Endothelial cell of umbilical vein (primary cell): ENCODE measurements at regions not wholly inside any gene's neighbourhood (a gene's known extent, or its start where the extent isn't known, plus 50 kb on each side); places are given as distances from the start of the nearest gene placed in this dataset.

Source experiments
- BruUV-seq: library from RNA; stranded (reverse); fragments of 400-500 nt; replicated peaks from 2 replicates; lab custom pipeline; 2021; lab: Mats Ljungman, UMichigan
- CTCF ChIA-PET: fragments of 300-600, 350-600 bp; sonication (Branson Sonifier 250); formaldehyde crosslinking; loops from one replicate; lab custom pipeline; 2021; ENCODE audit warnings: antibody characterized with exemption, inconsistent platforms; lab: Charles Lee
- POLR2A ChIA-PET: fragments of 300-600, 350-600 bp; sonication (Branson Sonifier 250); formaldehyde crosslinking; loops from one replicate; lab custom pipeline; 2021; ENCODE audit warnings: antibody characterized with exemption, inconsistent platforms; lab: Charles Lee
- DNase-seq: peaks from one replicate; pipeline ENCODE4 v3.0.0-alpha.2; 2011; ENCODE audit warnings: low read depth, low spot score
- FAIRE-seq: peaks from 2 replicates; lab custom pipeline; 2011; peaks lifted over from hg19 to GRCh38; lab: Jason Lieb, UNC
- H2AFZ ChIP-seq: 2 replicates; pipeline ENCODE4 v1.6.0; 2012; ENCODE audit warnings: low read depth, low read length, control low read depth, inconsistent platforms
- H3K27ac ChIP-seq: 2 replicates; pipeline ENCODE4 v1.5.1; 2011; ENCODE audit warnings: low read depth, mild to moderate bottlenecking, control low read depth, low read length, moderate library complexity; ENCODE audit not compliant: insufficient read depth
- H3K27me3 ChIP-seq, 2 experiments: 2 replicates each; pipeline versions ENCODE4 v1.6.0 to v1.6.1; 2011; ENCODE audit warnings: low read length in 2 of 2, mixed read lengths in 1 of 2; ENCODE audit not compliant: control insufficient read depth in 2 of 2, insufficient read depth in 2 of 2
- H3K36me3 ChIP-seq, 2 experiments: 2 replicates in 1 of 2; 3 replicates in 1 of 2; pipeline ENCODE4 v1.5.1; 2011; ENCODE audit warnings: low read length in 2 of 2, mild to moderate bottlenecking in 1 of 2, moderate library complexity in 1 of 2; ENCODE audit not compliant: control insufficient read depth in 2 of 2, insufficient read depth in 2 of 2; ENCODE audit errors: extremely low read depth in 1 of 2
- H3K4me1 ChIP-seq: 3 replicates; pipeline ENCODE4 v1.5.1; 2011; ENCODE audit warnings: mild to moderate bottlenecking, low read length; ENCODE audit not compliant: control insufficient read depth, insufficient read depth; ENCODE audit errors: extremely low read depth
- H3K4me2 ChIP-seq: 2 replicates; pipeline ENCODE4 v1.6.1; 2011; ENCODE audit warnings: low read length, control low read depth, mixed read lengths; ENCODE audit not compliant: insufficient read depth
- H3K4me3 ChIP-seq, 3 experiments: fragments of 200-600 bp in 1 of 3; sonication (generic), shearing (Covaris generic) in 1 of 3; replicated peaks in 1 of 3; 2 replicates each; pipeline ENCODE4 v1.5.1; 2011 to 2016; ENCODE audit warnings: control low read depth in 3 of 3, low read length in 3 of 3, mild to moderate bottlenecking in 2 of 3, inconsistent platforms in 1 of 3, low read depth in 1 of 3, moderate library complexity in 1 of 3; ENCODE audit not compliant: insufficient read depth in 1 of 3
- H3K79me2 ChIP-seq: 2 replicates; pipeline ENCODE4 v1.6.0; 2012; ENCODE audit warnings: low read length, inconsistent platforms; ENCODE audit not compliant: control insufficient read depth, insufficient read depth
- H3K9ac ChIP-seq: replicated peaks from 2 replicates; pipeline ENCODE3; 2011; ENCODE audit warnings: low read length, control low read depth; ENCODE audit not compliant: insufficient read depth; ENCODE audit errors: extremely low read depth
- H3K9me1 ChIP-seq: replicated peaks from 3 replicates; pipeline ENCODE4 v1.6.0; 2011; ENCODE audit warnings: mild to moderate bottlenecking, low read length; ENCODE audit not compliant: control insufficient read depth, insufficient read depth; ENCODE audit errors: extremely low read depth
- H3K9me3 ChIP-seq: replicated peaks from 2 replicates; pipeline ENCODE4 v1.5.1; 2012; ENCODE audit warnings: low read length, inconsistent platforms; ENCODE audit not compliant: control insufficient read depth, insufficient read depth
- H4K20me1 ChIP-seq: replicated peaks from 2 replicates; pipeline ENCODE3; 2011; ENCODE audit warnings: mild to moderate bottlenecking, low read length; ENCODE audit not compliant: control insufficient read depth, insufficient read depth; ENCODE audit errors: extremely low read depth
- CTCF ChIP-seq, 2 donors: IDR thresholded peaks; 1 replicate in 1 of 2; 2 replicates in 1 of 2; pipeline ENCODE4 v1.5.1; 2011; ENCODE audit warnings: low read length in 2 of 2, mild to moderate bottlenecking in 2 of 2, moderate library complexity in 2 of 2, control low read depth in 1 of 2, inconsistent platforms in 1 of 2, low read depth in 1 of 2; ENCODE audit not compliant: insufficient read depth in 1 of 2; ENCODE audit errors: extremely low read depth in 1 of 2
- EZH2 ChIP-seq: IDR thresholded peaks from 2 replicates; pipeline ENCODE4 v1.6.1; 2012; ENCODE audit warnings: borderline replicate concordance, low read depth, mild to moderate bottlenecking, moderate library complexity, low read length, inconsistent platforms; ENCODE audit not compliant: severe bottlenecking
- FOS ChIP-seq: IDR thresholded peaks from 2 replicates; pipeline ENCODE4 v1.6.1; 2011; ENCODE audit warnings: mild to moderate bottlenecking, low read length, moderate library complexity, borderline replicate concordance; ENCODE audit not compliant: insufficient read depth
- GATA2 ChIP-seq: IDR thresholded peaks from 2 replicates; pipeline ENCODE4 v1.7.0; 2011; ENCODE audit warnings: low read depth, mild to moderate bottlenecking, moderate library complexity, mixed read lengths, low read length; ENCODE audit not compliant: insufficient read length, insufficient read depth
- JUN ChIP-seq: IDR thresholded peaks from 2 replicates; pipeline ENCODE4 v1.6.1; 2011; ENCODE audit warnings: borderline replicate concordance, low read depth; ENCODE audit not compliant: insufficient read length, insufficient read depth
- MAX ChIP-seq: IDR thresholded peaks from 2 replicates; pipeline ENCODE4 v1.6.1; 2011; ENCODE audit not compliant: insufficient read depth, insufficient read length
- MYC ChIP-seq: IDR thresholded peaks from one replicate; pipeline ENCODE4 v1.6.1; 2011; ENCODE audit warnings: mild to moderate bottlenecking, low read depth, low read length
- POLR2A ChIP-seq: IDR thresholded peaks from 2 replicates; pipeline ENCODE4 v1.6.1; 2012; ENCODE audit warnings: low read depth, mild to moderate bottlenecking, control low read depth, low read length
- POLR2AphosphoS5 ChIP-seq: IDR thresholded peaks from 2 replicates; pipeline ENCODE4 v1.6.1; 2012; ENCODE audit warnings: low read depth, mild to moderate bottlenecking, control low read depth, low read length, moderate library complexity; ENCODE audit not compliant: insufficient read depth
- dilution Hi-C: fragments of 300-500 bp; cut with MboI; formaldehyde crosslinking; loops from one replicate; pipeline ENCODE4 v1.15.0; 2019; ENCODE audit warnings: low sequenced_read_pairs; ENCODE audit not compliant: extremely low pct_ligation_motif_present
- intact Hi-C: fragments of 100-400 bp; cut with micrococcal nuclease; formaldehyde crosslinking; loops from one replicate; pipeline ENCODE4 v1.10.0; 2022

GRCh38 chr17:5892921-5893675 lies 177.1 kb upstream of the WSCD1 start:
- H3K9me3 ChIP-seq, result no peaks in the 10 kb centered on the region
- no peak for DNase-seq
- ChIA-PET POLR2A (interaction anchor here (0.6 kb wide), 1 partner anchor 135 kb away, joined by 3 read pairs; no protein-coding TSS in a partner anchor), CTCF (interaction anchor here (0.7 to 1.7 kb wide), 4 partner anchors 8 to 530 kb away, joined by 3 to 5 read pairs (median 3); no protein-coding TSS in a partner anchor)
- H3K36me3 ChIP-seq, result no peaks in the 10 kb centered on the region
- no peak for FAIRE-seq
- BruUV-seq, result no TSS peak
- no peak overlapping the region for H3K4me3 ChIP-seq
- H3K27ac ChIP-seq, result no peak overlapping the region
- H3K27me3 ChIP-seq, result peaks cover 2 to 17% of the 10 kb centered on the region in 2 experiments
- H2AFZ ChIP-seq, result no peak overlapping the region
- peaks cover 7% of the 10 kb centered on the region for H3K4me1 ChIP-seq
- no peak overlapping the region for H3K4me2 ChIP-seq
- no peaks in the 10 kb centered on the region for H4K20me1 ChIP-seq
- H3K79me2 ChIP-seq, result no peaks in the 10 kb centered on the region
- intact Hi-C loops, result no loop called here
- H3K9me1 ChIP-seq, result no peaks in the 10 kb centered on the region
- dilution Hi-C loops, result no loop called here
- TF ChIP-seq JUN (no peak), EZH2 (no peak), FOS (no peak), MAX (no peak), GATA2 (no peak), MYC (no peak), POLR2A (no peak), CTCF (IDR thresholded peaks at IDR 0.05; ENCODE audit: extremely low read depth in 1 of 2, insufficient read depth in 1 of 2, low read depth in 1 of 2, low read length in 2 of 2) (no peak), POLR2AphosphoS5 (no peak)
- H3K9ac ChIP-seq, result no peak overlapping the region
